Activated T-cell treated with anti-CD3 and anti-CD28 coated beads, Interleukin-2, amount 50 U/mL, for 72 hours (primary cell): ENCODE measurements at regions not wholly inside any gene's neighbourhood (a gene's known extent, or its start where the extent isn't known, plus 50 kb on each side); places are given as distances from the start of the nearest gene placed in this dataset.
"Not testable (repeated sequence)": the region's sequence is repeated elsewhere in the genome, so short reads cannot be mapped to it uniquely, and the experiment has no call there.

Source experiments
- ATAC-seq, 2 donors: fragments of 150-1000 bp; cut with Tn5 transposase; replicated peaks in 1 of 2; 2 replicates each; pipeline ENCODE4 v1.10.0; 2021; ENCODE audit warnings: moderate library complexity in 2 of 2, mild to moderate bottlenecking in 1 of 2
- DNase-seq, 2 donors: peaks; one replicate each; pipeline ENCODE4 v3.0.0; 2021 to 2022; ENCODE audit warnings: mixed read lengths in 1 of 2
- H3K27ac Mint-ChIP-seq: one replicate; pipeline ENCODE4 v1.8.0; 2022; ENCODE audit warnings: mild to moderate bottlenecking, moderate library complexity, mixed read lengths
- H3K27me3 Mint-ChIP-seq: one replicate; pipeline ENCODE4 v1.8.0; 2022; ENCODE audit warnings: low read depth, mixed read lengths
- H3K36me3 Mint-ChIP-seq, 2 donors: one replicate each; pipeline ENCODE4 v1.8.0; 2022; ENCODE audit warnings: mixed read lengths in 2 of 2, mild to moderate bottlenecking in 1 of 2; ENCODE audit not compliant: insufficient read depth in 2 of 2
- H3K4me1 Mint-ChIP-seq: one replicate; pipeline ENCODE4 v1.8.0; 2022; ENCODE audit warnings: low read depth, mixed read lengths
- H3K4me3 Mint-ChIP-seq, 2 donors: one replicate each; pipeline ENCODE4 v1.8.0; 2022; ENCODE audit warnings: mild to moderate bottlenecking in 2 of 2, mixed read lengths in 2 of 2, moderate library complexity in 2 of 2
- H3K9me3 Mint-ChIP-seq, 2 donors: one replicate each; pipeline ENCODE4 v1.8.0; 2022; ENCODE audit warnings: mixed read lengths in 2 of 2

- peaks cover 15% of the 10 kb centered on the region for H3K27me3 Mint-ChIP-seq
- H3K27ac Mint-ChIP-seq = no peak overlapping the region
- DNase-seq = no peak
- no peaks in the 10 kb centered on the region for H3K36me3 Mint-ChIP-seq
- no peaks in the 10 kb centered on the region for H3K4me1 Mint-ChIP-seq
- H3K9me3 Mint-ChIP-seq = no peaks in the 10 kb centered on the region
- no peak for ATAC-seq
- H3K4me3 Mint-ChIP-seq = no peak overlapping the region
Observed at GRCh38 chrX:94686071-94686470, 1012.1 kb downstream of the FAM133A start.

GRCh38 chrX:94695910-94696309, 1021.9 kb downstream of the FAM133A start:
- no peak for DNase-seq
- H3K27ac Mint-ChIP-seq = no peak overlapping the region
- H3K9me3 Mint-ChIP-seq = peaks cover 0 to 4% of the 10 kb centered on the region in 2 donors
- no peaks in the 10 kb centered on the region for H3K4me1 Mint-ChIP-seq
- no peak overlapping the region for H3K4me3 Mint-ChIP-seq
- H3K36me3 Mint-ChIP-seq = no peaks in the 10 kb centered on the region
- ATAC-seq = no peak
- H3K27me3 Mint-ChIP-seq = peaks cover 15% of the 10 kb centered on the region

- not testable (repeated sequence) for H3K9me3 Mint-ChIP-seq
Observed at GRCh38 chrX:94704348-94705256, 1030.6 kb downstream of the FAM133A start.

GRCh38 chrX:94721386-94721785, 1047.4 kb downstream of the FAM133A start:
- H3K4me3 Mint-ChIP-seq = no peak overlapping the region
- no peak for DNase-seq
- H3K27ac Mint-ChIP-seq = no peak overlapping the region
- no peak for ATAC-seq
- H3K9me3 Mint-ChIP-seq = no peaks in the 10 kb centered on the region
- no peaks in the 10 kb centered on the region for H3K4me1 Mint-ChIP-seq
- H3K36me3 Mint-ChIP-seq = no peaks in the 10 kb centered on the region
- peaks cover 16% of the 10 kb centered on the region for H3K27me3 Mint-ChIP-seq

More at GRCh38 chrX:94704348-94705256, 1030.6 kb downstream of the FAM133A start:
- H3K4me1 Mint-ChIP-seq, H3K36me3 Mint-ChIP-seq, DNase-seq, H3K27ac Mint-ChIP-seq, ATAC-seq, H3K4me3 Mint-ChIP-seq: not testable (repeated sequence)
- peaks cover 29% of the 10 kb centered on the region for H3K27me3 Mint-ChIP-seq

GRCh38 chrX:94722578-94722977, 1048.6 kb downstream of the FAM133A start:
- H3K4me1 Mint-ChIP-seq = no peaks in the 10 kb centered on the region
- H3K4me3 Mint-ChIP-seq = no peak overlapping the region
- H3K36me3 Mint-ChIP-seq = no peaks in the 10 kb centered on the region
- H3K9me3 Mint-ChIP-seq = no peaks in the 10 kb centered on the region
- peaks cover 16% of the 10 kb centered on the region for H3K27me3 Mint-ChIP-seq
- ATAC-seq (no peak), DNase-seq (no peak)
- H3K27ac Mint-ChIP-seq = no peak overlapping the region

- Mint-ChIP-seq H3K4me3 (no peak overlapping the region), H3K27ac (no peak overlapping the region), H3K9me3 (peaks cover 1% of the 10 kb centered on the region in 2 donors), H3K27me3 (peaks cover 8% of the 10 kb centered on the region), H3K4me1 (peaks cover 14% of the 10 kb centered on the region), H3K36me3 (no peaks in the 10 kb centered on the region)
- DNase-seq (no peak), ATAC-seq (no peak)
Observed at GRCh38 chrX:94742772-94743171, 1068.8 kb downstream of the FAM133A start.

- ATAC-seq = peak; percentile 60 to 95
- DNase-seq = peak in 1 of 2 donors; percentile 2
Observed at GRCh38 chrX:94743478-94743877, 1069.5 kb downstream of the FAM133A start.

GRCh38 chrX:94744786-94745185, 1070.8 kb downstream of the FAM133A start:
- DNase-seq (no peak), ATAC-seq (no peak)
- peaks cover 12% of the 10 kb centered on the region for H3K27me3 Mint-ChIP-seq
- H3K27ac Mint-ChIP-seq = no peak overlapping the region
- peaks cover 14% of the 10 kb centered on the region for H3K4me1 Mint-ChIP-seq
- H3K36me3 Mint-ChIP-seq = no peaks in the 10 kb centered on the region
- no peak overlapping the region for H3K4me3 Mint-ChIP-seq
- H3K9me3 Mint-ChIP-seq = peaks cover 1% of the 10 kb centered on the region in 2 donors

More at GRCh38 chrX:94743478-94743877, 1069.5 kb downstream of the FAM133A start:
- Mint-ChIP-seq H3K27ac (no peak overlapping the region), H3K27me3 (peaks cover 12% of the 10 kb centered on the region), H3K36me3 (no peaks in the 10 kb centered on the region), H3K9me3 (peaks cover 1% of the 10 kb centered on the region in 2 donors), H3K4me3 (no peak overlapping the region), H3K4me1 (peaks cover 14% of the 10 kb centered on the region)

GRCh38 chrX:94751611-94752010, 1077.6 kb downstream of the FAM133A start:
- Mint-ChIP-seq H3K4me3 (no peak overlapping the region), H3K27ac (no peak overlapping the region), H3K36me3 (no peaks in the 10 kb centered on the region), H3K9me3 (peaks cover 0 to 2% of the 10 kb centered on the region in 2 donors), H3K4me1 (no peaks in the 10 kb centered on the region), H3K27me3 (peaks cover 22% of the 10 kb centered on the region)
- DNase-seq (no peak), ATAC-seq (no peak)

- no peak overlapping the region for H3K27ac Mint-ChIP-seq
- ATAC-seq = no peak
Observed at GRCh38 chrX:94752434-94753169, 1078.6 kb downstream of the FAM133A start.

GRCh38 chrX:94758130-94758529, 1084.1 kb downstream of the FAM133A start:
- no peaks in the 10 kb centered on the region for H3K36me3 Mint-ChIP-seq
- peaks cover 10% of the 10 kb centered on the region for H3K27me3 Mint-ChIP-seq
- no peak overlapping the region for H3K4me3 Mint-ChIP-seq
- H3K4me1 Mint-ChIP-seq = no peaks in the 10 kb centered on the region
- ATAC-seq (no peak), DNase-seq (no peak)
- H3K27ac Mint-ChIP-seq = no peak overlapping the region
- no peaks in the 10 kb centered on the region for H3K9me3 Mint-ChIP-seq

More at GRCh38 chrX:94752434-94753169, 1078.6 kb downstream of the FAM133A start:
- Mint-ChIP-seq H3K4me1 (no peaks in the 10 kb centered on the region), H3K36me3 (no peaks in the 10 kb centered on the region), H3K4me3 (no peak overlapping the region), H3K27me3 (peaks cover 16% of the 10 kb centered on the region), H3K9me3 (peaks cover 0 to 2% of the 10 kb centered on the region in 2 donors)
- DNase-seq = no peak

- Mint-ChIP-seq H3K4me1 (no peaks in the 10 kb centered on the region), H3K4me3 (no peak overlapping the region), H3K36me3 (no peaks in the 10 kb centered on the region), H3K27me3 (no peaks in the 10 kb centered on the region), H3K9me3 (no peaks in the 10 kb centered on the region), H3K27ac (no peak overlapping the region)
- DNase-seq (no peak), ATAC-seq (no peak)
Observed at GRCh38 chrX:94775640-94776039, 1101.6 kb downstream of the FAM133A start.

GRCh38 chrX:94813541-94813940, 1139.5 kb downstream of the FAM133A start:
- DNase-seq (no peak), ATAC-seq (no peak)
- Mint-ChIP-seq H3K27me3 (peaks cover 20% of the 10 kb centered on the region), H3K36me3 (no peaks in the 10 kb centered on the region), H3K27ac (no peak overlapping the region), H3K9me3 (peaks cover 3% of the 10 kb centered on the region in 2 donors), H3K4me1 (no peaks in the 10 kb centered on the region), H3K4me3 (no peak overlapping the region)
